ENCODE measurements at regions not wholly inside any gene's neighbourhood (a gene's known extent, or its start where the extent isn't known, plus 50 kb on each side); places are given as distances from the start of the nearest gene placed in this dataset.
"Not testable (repeated sequence)": the region's sequence is repeated elsewhere in the genome, so short reads cannot be mapped to it uniquely, and the experiment has no call there.

GRCh38 chr18:77397617-77398016 is 148.0 kb downstream of the GALR1 start:
- no peak for TF ChIP-seq CTCF (IDR thresholded peaks at IDR 0.05; ENCODE audit: low read depth, low read length, missing control alignments)
- H3K4me3 ChIP-seq (ENCODE audit: low read depth, low read length) = no peak overlapping the region
- in situ Hi-C loops (cut with HindIII; ENCODE audit: low sequenced_read_pairs) = no loop called here
- DNase-seq (ENCODE audit: low read depth) = no peak

- H3K4me3 ChIP-seq (ENCODE audit: low read depth, low read length) = no peak overlapping the region
- no peak for DNase-seq (ENCODE audit: low read depth)
- in situ Hi-C loops (cut with HindIII; ENCODE audit: low sequenced_read_pairs) = no loop called here
- no peak for TF ChIP-seq CTCF (IDR thresholded peaks at IDR 0.05; ENCODE audit: low read depth, low read length, missing control alignments)
Observed at GRCh38 chr18:77400561-77400960, 150.9 kb downstream of the GALR1 start.

- no peak for TF ChIP-seq CTCF (IDR thresholded peaks at IDR 0.05; ENCODE audit: low read depth, low read length, missing control alignments)
- H3K4me3 ChIP-seq (ENCODE audit: low read depth, low read length) = no peak overlapping the region
- in situ Hi-C loops (cut with HindIII; ENCODE audit: low sequenced_read_pairs) = no loop called here
- DNase-seq (ENCODE audit: low read depth) = no peak
Observed at GRCh38 chr18:77401173-77401572, 151.5 kb downstream of the GALR1 start.

GRCh38 chr18:77403969-77404535 is 154.4 kb downstream of the GALR1 start:
- in situ Hi-C loops (cut with HindIII; ENCODE audit: low sequenced_read_pairs) = no loop called here
- TF ChIP-seq CTCF (IDR thresholded peaks at IDR 0.05; ENCODE audit: low read depth, low read length, missing control alignments) = no peak
- no peak overlapping the region for H3K4me3 ChIP-seq (ENCODE audit: low read depth, low read length)
- no peak for DNase-seq (ENCODE audit: low read depth)

GRCh38 chr18:77405096-77405495 is 155.4 kb downstream of the GALR1 start:
- in situ Hi-C loops (cut with HindIII; ENCODE audit: low sequenced_read_pairs) = no loop called here
- no peak overlapping the region for H3K4me3 ChIP-seq (ENCODE audit: low read depth, low read length)
- no peak for DNase-seq (ENCODE audit: low read depth)
- no peak for TF ChIP-seq CTCF (IDR thresholded peaks at IDR 0.05; ENCODE audit: low read depth, low read length, missing control alignments)

GRCh38 chr18:77407733-77408132 is 158.1 kb downstream of the GALR1 start:
- TF ChIP-seq CTCF (IDR thresholded peaks at IDR 0.05; ENCODE audit: low read depth, low read length, missing control alignments) = no peak
- in situ Hi-C loops (cut with HindIII; ENCODE audit: low sequenced_read_pairs) = no loop called here
- no peak for DNase-seq (ENCODE audit: low read depth)
- no peak overlapping the region for H3K4me3 ChIP-seq (ENCODE audit: low read depth, low read length)

- DNase-seq (ENCODE audit: low read depth); H3K4me3 ChIP-seq (ENCODE audit: low read depth, low read length); in situ Hi-C loops (cut with HindIII; ENCODE audit: low sequenced_read_pairs): not testable (repeated sequence)
Observed at GRCh38 chr18:77421546-77421945, 171.9 kb downstream of the GALR1 start.

All from astrocyte of the cerebellum (primary cell).